ENCODE measurements at regions not wholly inside any gene's neighbourhood (a gene's known extent, or its start where the extent isn't known, plus 50 kb on each side); places are given as distances from the start of the nearest gene placed in this dataset.

DNA sequence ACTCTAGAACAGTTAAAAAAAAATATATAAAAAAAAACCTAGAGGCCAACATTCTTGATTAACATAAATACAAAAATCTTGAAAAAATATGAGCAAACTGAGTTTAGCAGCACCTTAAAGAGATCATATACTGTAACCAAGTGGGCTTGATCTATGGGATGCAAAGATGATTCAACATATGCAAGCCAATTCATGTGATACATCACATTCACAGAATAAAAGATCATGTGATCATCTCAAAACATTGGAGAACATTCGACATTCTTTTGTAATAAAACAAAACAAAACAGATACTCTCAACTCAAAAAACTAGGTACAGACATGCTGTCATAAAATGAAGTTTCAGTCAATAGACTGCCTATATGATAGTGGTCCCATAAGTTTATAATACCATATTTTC lies 165.4 kb upstream of the NDST4 start:
- TF ChIP-seq, protein P1, sequence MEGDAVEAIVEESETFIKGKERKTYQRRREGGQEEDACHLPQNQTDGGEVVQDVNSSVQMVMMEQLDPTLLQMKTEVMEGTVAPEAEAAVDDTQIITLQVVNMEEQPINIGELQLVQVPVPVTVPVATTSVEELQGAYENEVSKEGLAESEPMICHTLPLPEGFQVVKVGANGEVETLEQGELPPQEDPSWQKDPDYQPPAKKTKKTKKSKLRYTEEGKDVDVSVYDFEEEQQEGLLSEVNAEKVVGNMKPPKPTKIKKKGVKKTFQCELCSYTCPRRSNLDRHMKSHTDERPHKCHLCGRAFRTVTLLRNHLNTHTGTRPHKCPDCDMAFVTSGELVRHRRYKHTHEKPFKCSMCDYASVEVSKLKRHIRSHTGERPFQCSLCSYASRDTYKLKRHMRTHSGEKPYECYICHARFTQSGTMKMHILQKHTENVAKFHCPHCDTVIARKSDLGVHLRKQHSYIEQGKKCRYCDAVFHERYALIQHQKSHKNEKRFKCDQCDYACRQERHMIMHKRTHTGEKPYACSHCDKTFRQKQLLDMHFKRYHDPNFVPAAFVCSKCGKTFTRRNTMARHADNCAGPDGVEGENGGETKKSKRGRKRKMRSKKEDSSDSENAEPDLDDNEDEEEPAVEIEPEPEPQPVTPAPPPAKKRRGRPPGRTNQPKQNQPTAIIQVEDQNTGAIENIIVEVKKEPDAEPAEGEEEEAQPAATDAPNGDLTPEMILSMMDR (IDR thresholded peaks at IDR 0.05; ENCODE audit: low read depth, low read length): no peak
- H3K4me3 ChIP-seq (replicated peaks in 1 of 2; ENCODE audit: low read depth in 2 of 2, low read length in 2 of 2): no peak overlapping the region
- DNase-seq (ENCODE audit: low read depth in 2 of 2): no peak

DNA sequence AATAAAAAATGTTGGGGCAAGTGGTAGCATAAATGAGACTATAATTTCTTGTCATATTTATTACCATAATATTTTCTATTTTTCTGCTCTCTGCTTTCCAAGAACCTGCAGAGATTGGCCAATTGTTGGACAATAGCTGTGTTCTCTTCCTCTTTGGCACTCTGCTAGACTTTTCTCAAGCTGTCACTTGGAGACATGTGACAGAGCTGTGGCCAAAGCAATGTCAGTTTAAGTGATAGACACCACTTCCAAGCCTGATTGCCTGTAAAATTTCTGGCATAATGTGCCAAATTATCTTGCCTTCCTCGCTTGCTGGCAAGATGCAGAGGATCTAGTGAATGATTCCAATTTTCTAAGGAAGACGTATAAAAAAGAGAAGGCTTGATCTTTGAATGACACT lies 162.2 kb upstream of the NDST4 start:
- TF ChIP-seq, protein P1 (IDR thresholded peaks at IDR 0.05; ENCODE audit: low read depth, low read length): no peak
- no peak overlapping the region for H3K4me3 ChIP-seq (replicated peaks in 1 of 2; ENCODE audit: low read depth in 2 of 2, low read length in 2 of 2)
- no peak for DNase-seq (ENCODE audit: low read depth in 2 of 2)

DNA sequence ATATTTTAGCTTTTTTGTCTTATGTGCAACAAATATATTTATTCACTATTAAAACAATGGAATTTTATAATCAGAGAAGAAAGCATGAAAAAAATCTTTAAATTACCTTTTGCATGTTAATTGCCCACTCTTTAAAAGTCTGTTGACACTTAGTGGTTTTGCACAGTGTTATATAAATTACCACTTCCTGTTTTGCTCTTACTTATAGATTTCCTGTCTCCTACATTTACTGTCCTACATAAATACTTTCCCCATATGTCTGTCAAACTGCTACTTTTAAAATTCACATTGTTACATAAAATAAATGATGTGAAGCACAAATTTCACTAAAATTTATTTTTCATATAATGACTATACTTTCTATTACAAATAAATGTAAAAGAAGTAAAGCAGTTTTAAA lies 161.1 kb upstream of the NDST4 start:
- DNase-seq (ENCODE audit: low read depth in 2 of 2): no peak
- no peak overlapping the region for H3K4me3 ChIP-seq (replicated peaks in 1 of 2; ENCODE audit: low read depth in 2 of 2, low read length in 2 of 2)
- TF ChIP-seq, protein P1 (IDR thresholded peaks at IDR 0.05; ENCODE audit: low read depth, low read length): no peak

DNA sequence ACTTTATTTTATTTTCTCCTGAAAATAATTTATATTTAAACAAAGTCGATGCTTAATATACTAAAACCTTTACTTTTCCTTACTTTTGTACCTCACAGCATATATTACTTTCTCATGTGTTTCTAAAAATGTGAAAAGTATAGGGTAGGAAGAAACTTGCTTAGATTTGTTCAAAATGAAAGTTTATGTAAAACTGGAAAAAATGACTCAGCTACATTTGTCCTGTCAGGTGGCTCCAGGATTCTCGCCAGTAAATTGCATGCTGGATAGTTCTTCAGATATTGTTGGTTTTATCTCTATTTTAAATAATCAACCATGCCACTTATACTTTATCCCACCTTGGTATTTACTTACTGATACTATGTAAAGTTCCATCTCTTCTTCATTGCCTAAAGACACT lies 159.2 kb upstream of the NDST4 start:
- H3K4me3 ChIP-seq (replicated peaks in 1 of 2; ENCODE audit: low read depth in 2 of 2, low read length in 2 of 2): no peak overlapping the region
- TF ChIP-seq, protein P1 (IDR thresholded peaks at IDR 0.05; ENCODE audit: low read depth, low read length): no peak
- no peak for DNase-seq (ENCODE audit: low read depth in 2 of 2)

DNA sequence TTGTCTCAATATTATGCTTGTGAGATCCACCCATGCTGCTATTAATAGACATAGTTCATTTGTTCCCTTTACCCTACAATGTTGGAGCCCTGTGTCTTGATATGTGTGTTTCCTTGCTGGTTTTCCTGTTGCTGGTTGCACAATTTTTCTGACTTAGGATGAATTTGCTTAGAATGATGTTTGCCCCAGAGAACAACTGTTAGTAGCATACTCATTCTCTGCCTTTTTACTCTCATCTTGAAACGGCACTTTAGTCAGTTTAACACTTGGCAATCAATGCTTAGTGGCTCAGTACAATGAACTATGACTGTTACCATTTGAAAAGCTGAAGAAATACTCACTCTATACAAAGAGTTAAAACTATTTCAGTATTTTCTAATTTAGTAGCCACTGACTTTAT lies 158.8 kb upstream of the NDST4 start:
- DNase-seq (ENCODE audit: low read depth in 2 of 2): no peak
- H3K4me3 ChIP-seq (replicated peaks in 1 of 2; ENCODE audit: low read depth in 2 of 2, low read length in 2 of 2): no peak overlapping the region
- TF ChIP-seq, protein P1 (IDR thresholded peaks at IDR 0.05; ENCODE audit: low read depth, low read length): no peak

DNA sequence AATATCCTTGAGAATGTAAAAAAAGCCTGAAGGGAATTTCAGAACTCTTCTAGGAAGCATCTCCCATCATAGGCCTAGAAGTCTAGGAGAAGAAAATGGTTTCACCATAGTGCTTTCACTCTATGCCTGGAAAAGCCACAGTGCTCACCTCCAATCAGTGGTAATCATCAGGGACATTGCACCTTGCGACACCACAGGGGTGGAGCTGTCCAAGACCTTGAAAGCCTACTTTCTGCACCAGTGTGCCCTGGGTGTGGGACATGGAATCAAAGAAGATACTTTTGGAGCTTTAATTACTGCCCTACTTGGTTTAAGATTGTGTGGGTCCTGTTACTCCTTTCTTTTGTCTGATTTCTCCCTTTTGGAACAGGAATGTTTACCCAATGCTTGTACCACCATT lies 146.8 kb upstream of the NDST4 start:
- no peak for DNase-seq (ENCODE audit: low read depth in 2 of 2)
- H3K4me3 ChIP-seq (replicated peaks in 1 of 2; ENCODE audit: low read depth in 2 of 2, low read length in 2 of 2): no peak overlapping the region
- TF ChIP-seq, protein P1 (IDR thresholded peaks at IDR 0.05; ENCODE audit: low read depth, low read length): no peak

DNA sequence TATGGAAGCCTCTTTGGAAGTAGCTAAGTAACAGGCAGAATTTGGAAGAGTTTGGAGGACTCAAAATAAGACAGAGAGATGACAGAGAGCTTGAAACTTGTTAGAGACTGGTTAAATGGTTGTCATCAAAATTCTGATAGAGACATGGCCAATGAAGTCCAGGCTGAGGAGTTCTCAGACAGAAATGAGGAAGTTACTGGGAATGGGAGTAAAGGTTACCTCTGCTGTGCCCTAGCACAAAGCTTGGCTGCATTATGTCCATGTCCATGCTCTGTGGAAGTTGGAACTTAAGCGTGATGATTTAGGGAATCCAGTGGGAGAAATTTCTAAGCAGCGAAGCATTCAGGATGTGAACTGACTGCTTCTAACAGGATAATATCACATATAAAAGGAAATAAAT lies 146.2 kb upstream of the NDST4 start:
- TF ChIP-seq, protein P1 (IDR thresholded peaks at IDR 0.05; ENCODE audit: low read depth, low read length): no peak
- no peak overlapping the region for H3K4me3 ChIP-seq (replicated peaks in 1 of 2; ENCODE audit: low read depth in 2 of 2, low read length in 2 of 2)
- no peak for DNase-seq (ENCODE audit: low read depth in 2 of 2)
